BLaER1 treated with 17β-estradiol and CSF1 and Interleukin-3, amounts not matched to agents 10 nM and 100 nM (cell line): ENCODE measurements at regions not wholly inside any gene's neighbourhood (a gene's known extent, or its start where the extent isn't known, plus 50 kb on each side); places are given as distances from the start of the nearest gene placed in this dataset.

ENCODE experiments used
- H3K27ac ChIP-seq, 11 experiments: shearing (Covaris generic); formaldehyde crosslinking; 2 replicates each; pipeline ENCODE4 v1.8.1; 2022
- H3K27me3 ChIP-seq, 11 experiments: shearing (Covaris generic); formaldehyde crosslinking; 2 replicates each; pipeline ENCODE4 v1.8.1; 2022
- H3K36me3 ChIP-seq, 11 experiments: shearing (Covaris generic); formaldehyde crosslinking; 2 replicates each; pipeline ENCODE4 v1.8.1; 2022
- H3K4me1 ChIP-seq, 10 experiments: shearing (Covaris generic); formaldehyde crosslinking; 2 replicates each; pipeline ENCODE4 v1.8.1; 2022
- H3K4me2 ChIP-seq, 11 experiments: shearing (Covaris generic); formaldehyde crosslinking; 2 replicates each; pipeline ENCODE4 v1.8.1; 2022
- H3K4me3 ChIP-seq, 10 experiments: shearing (Covaris generic); formaldehyde crosslinking; 2 replicates each; pipeline ENCODE4 v1.8.1; 2022
- H3K9ac ChIP-seq, 11 experiments: shearing (Covaris generic); formaldehyde crosslinking; 2 replicates each; pipeline ENCODE4 v1.8.1; 2022
- H3K9me3 ChIP-seq, 11 experiments: shearing (Covaris generic); formaldehyde crosslinking; replicated peaks in 1 of 11; 2 replicates each; pipeline ENCODE4 v1.8.1; 2022
- H4K20me1 ChIP-seq, 11 experiments: shearing (Covaris generic); formaldehyde crosslinking; 2 replicates each; pipeline ENCODE4 v1.8.1; 2022
- Cebpa-rat ChIP-seq, 11 experiments: shearing (Covaris generic); IDR thresholded peaks; 2 replicates each; pipeline ENCODE4 v1.8.1; 2022

- Histone ChIP-seq H3K27ac (no peak overlapping the region), H3K27me3 (no peaks in the 10 kb centered on the region), H3K4me3 (no peak overlapping the region), H3K4me2 (no peak overlapping the region), H3K36me3 (no peaks in the 10 kb centered on the region), H3K9me3 (no peaks in the 10 kb centered on the region), H4K20me1 (no peaks in the 10 kb centered on the region), H3K9ac (no peak overlapping the region), H3K4me1 (peaks cover 12 to 18% (median 14%) of the 10 kb centered on the region in 10 experiments)
- no peak for TF ChIP-seq Cebpa-rat (IDR thresholded peaks at IDR 0.05)
Observed at GRCh38 chr2:48257456-48257855, 57.0 kb upstream of the FOXN2 start.

DNA sequence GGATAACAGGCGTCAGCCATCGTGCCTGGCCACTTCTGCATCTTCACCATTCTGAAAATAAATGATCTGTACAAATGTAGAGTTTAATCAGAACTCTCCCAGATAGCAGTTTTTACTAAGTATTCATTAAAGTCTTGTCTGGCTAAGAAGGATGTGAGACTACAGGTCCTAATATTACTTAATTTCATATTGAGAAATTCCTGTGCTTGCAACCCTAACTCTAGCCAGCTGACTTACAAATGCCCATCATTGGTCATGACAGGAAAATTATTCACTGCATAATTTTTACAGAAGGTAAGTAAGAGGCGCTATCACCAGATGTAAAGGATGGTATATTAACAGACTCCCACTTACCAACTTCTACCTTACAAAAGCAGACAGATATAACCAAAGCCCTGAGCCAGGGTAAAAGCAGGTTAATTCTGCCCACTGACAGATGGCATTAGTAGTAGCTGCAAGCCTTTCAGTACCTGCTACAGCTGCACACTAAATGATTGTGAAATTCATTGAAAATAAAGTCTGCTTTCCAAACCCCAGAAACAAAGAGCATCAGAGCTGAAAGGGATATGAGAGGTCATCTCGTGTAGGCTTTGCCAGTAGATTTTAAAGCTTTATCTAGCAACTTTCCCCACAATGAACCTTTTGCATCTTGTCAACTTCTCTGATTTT, 55.9 kb upstream of the FOXN2 start:
- H3K9me3 ChIP-seq: no peaks in the 10 kb centered on the region
- H3K9ac ChIP-seq: no peak overlapping the region
- H3K4me2 ChIP-seq: no peak overlapping the region
- H3K4me1 ChIP-seq: peaks cover under 1 to 6% (median 4%) of the 10 kb centered on the region in 10 experiments; a peak in 19 of 20 replicates
- no peak overlapping the region for H3K4me3 ChIP-seq
- no peak for TF ChIP-seq Cebpa-rat (IDR thresholded peaks at IDR 0.05)
- H3K27me3 ChIP-seq: no peaks in the 10 kb centered on the region
- no peaks in the 10 kb centered on the region for H4K20me1 ChIP-seq
- H3K36me3 ChIP-seq: no peaks in the 10 kb centered on the region
- H3K27ac ChIP-seq: no peak overlapping the region

- Histone ChIP-seq H3K4me3 (no peak overlapping the region), H3K27me3 (no peaks in the 10 kb centered on the region), H3K9me3 (no peaks in the 10 kb centered on the region), H3K27ac (no peak overlapping the region), H3K4me1 (no peaks in the 10 kb centered on the region), H3K36me3 (no peaks in the 10 kb centered on the region), H4K20me1 (no peaks in the 10 kb centered on the region), H3K4me2 (no peak overlapping the region), H3K9ac (no peak overlapping the region)
- TF ChIP-seq Cebpa-rat (IDR thresholded peaks at IDR 0.05): no peak
Observed at GRCh38 chr2:48259811-48260210, 54.7 kb upstream of the FOXN2 start.

GRCh38 chr2:48264627-48265026, 49.9 kb upstream of the FOXN2 start:
- no peak overlapping the region for H3K4me3 ChIP-seq
- no peaks in the 10 kb centered on the region for H4K20me1 ChIP-seq
- H3K27me3 ChIP-seq: no peaks in the 10 kb centered on the region
- no peak overlapping the region for H3K27ac ChIP-seq
- no peaks in the 10 kb centered on the region for H3K36me3 ChIP-seq
- H3K4me2 ChIP-seq: no peak overlapping the region
- H3K9me3 ChIP-seq: no peaks in the 10 kb centered on the region
- no peak for TF ChIP-seq Cebpa-rat (IDR thresholded peaks at IDR 0.05)
- 0 out of 20 replicates have a peak, but pooled peaks cover 0 to 6% (median 0%) of the 10 kb centered on the region in 10 experiments for H3K4me1 ChIP-seq
- H3K9ac ChIP-seq: no peak overlapping the region
